IMR-90 (cell line): ENCODE measurements at regions not wholly inside any gene's neighbourhood (a gene's known extent, or its start where the extent isn't known, plus 50 kb on each side); places are given as distances from the start of the nearest gene placed in this dataset.

Experiments
- ATAC-seq: fragments of 200-7000 bp; cut with Tn5 transposase; 2 replicates; pipeline ENCODE4 v1.9.1; 2020; ENCODE audit warnings: low read depth, mild to moderate bottlenecking, moderate library complexity
- BruUV-seq: library from RNA; stranded (reverse); fragments of 400-500 nt; replicated peaks from 2 replicates; lab custom pipeline; 2021; lab: Mats Ljungman, UMichigan
- CTCF ChIA-PET: fragments of 300-600 bp; formaldehyde crosslinking; extraction: SDS; loops from one replicate; lab custom pipeline; 2021; ENCODE audit warnings: antibody characterized with exemption; lab: Yijun Ruan, JAX
- POLR2A ChIA-PET: fragments of 300-600 bp; sonication (Branson Sonifier 250); formaldehyde crosslinking; loops from one replicate; lab custom pipeline; 2022; ENCODE audit warnings: antibody characterized with exemption; ENCODE audit not compliant: unreplicated experiment; lab: Charles Lee
- DNase-seq: peaks from one replicate; pipeline ENCODE4 v3.0.0; 2013
- H2AFZ ChIP-seq: replicated peaks from 2 replicates; pipeline ENCODE3; 2013; ENCODE audit warnings: low read length, mild to moderate bottlenecking; ENCODE audit not compliant: poor library complexity
- H2AK5ac ChIP-seq: 2 replicates; pipeline ENCODE4 v1.6.1; 2013; ENCODE audit warnings: low read depth, low read length, inconsistent platforms
- H2AK9ac ChIP-seq: replicated peaks from 2 replicates; pipeline ENCODE3; 2013; ENCODE audit warnings: mild to moderate bottlenecking, low read depth, low read length, moderate library complexity; ENCODE audit not compliant: poor library complexity
- H2BK120ac ChIP-seq: 2 replicates; pipeline ENCODE4 v1.6.1; 2013; ENCODE audit warnings: low read depth, low read length, inconsistent platforms
- H2BK15ac ChIP-seq: 3 replicates; pipeline ENCODE4 v1.6.1; 2013; ENCODE audit warnings: low read depth, low read length, inconsistent platforms
- H2BK20ac ChIP-seq: 2 replicates; pipeline ENCODE4 v1.6.1; 2013; ENCODE audit warnings: low read depth, mild to moderate bottlenecking, inconsistent platforms, low read length, moderate library complexity
- H2BK5ac ChIP-seq: 2 replicates; pipeline ENCODE4 v1.6.1; 2013; ENCODE audit warnings: mild to moderate bottlenecking, low read depth, low read length, inconsistent platforms; ENCODE audit not compliant: poor library complexity, severe bottlenecking
- H3K14ac ChIP-seq: replicated peaks from 2 replicates; pipeline ENCODE4 v1.6.1; 2013; ENCODE audit warnings: low read depth, low read length, inconsistent platforms
- H3K18ac ChIP-seq: 2 replicates; pipeline ENCODE4 v1.6.1; 2013; ENCODE audit warnings: low read depth, low read length, control low read depth
- H3K23ac ChIP-seq: 2 replicates; pipeline ENCODE4 v1.6.1; 2013; ENCODE audit warnings: low read depth, low read length, inconsistent platforms
- H3K27ac ChIP-seq: 2 replicates; pipeline ENCODE4 v1.5.1; 2013; ENCODE audit warnings: mild to moderate bottlenecking, control low read depth, low read length; ENCODE audit not compliant: insufficient read depth
- H3K27me3 ChIP-seq: 2 replicates; pipeline ENCODE4 v1.6.1; 2013; ENCODE audit warnings: low read length; ENCODE audit not compliant: control insufficient read depth, insufficient read depth
- H3K36me3 ChIP-seq: 2 replicates; pipeline ENCODE4 v1.6.1; 2013; ENCODE audit warnings: low read length, mixed read lengths; ENCODE audit not compliant: control insufficient read depth, insufficient read depth
- H3K4ac ChIP-seq: 2 replicates; pipeline ENCODE4 v1.6.1; 2013; ENCODE audit warnings: low read depth, low read length, inconsistent platforms
- H3K4me1 ChIP-seq: 2 replicates; pipeline ENCODE4 v1.6.1; 2013; ENCODE audit warnings: low read length, mixed read lengths; ENCODE audit not compliant: control insufficient read depth, insufficient read depth
- H3K4me2 ChIP-seq: 2 replicates; pipeline ENCODE4 v1.6.1; 2013; ENCODE audit warnings: low read depth, mild to moderate bottlenecking, control low read depth, low read length, moderate library complexity
- H3K4me3 ChIP-seq: 2 replicates; pipeline ENCODE4 v1.5.1; 2013; ENCODE audit warnings: low read depth, mild to moderate bottlenecking, control low read depth, low read length, moderate library complexity; ENCODE audit not compliant: insufficient read depth
- H3K56ac ChIP-seq: 2 replicates; pipeline ENCODE4 v1.6.1; 2013; ENCODE audit warnings: low read length, inconsistent platforms; ENCODE audit not compliant: insufficient read depth; ENCODE audit errors: extremely low read depth
- H3K79me1 ChIP-seq, 2 experiments: 2 replicates each; pipeline ENCODE4 v1.6.1; 2013; ENCODE audit warnings: low read length in 2 of 2, inconsistent platforms in 1 of 2, low read depth in 1 of 2
- H3K9ac ChIP-seq: 2 replicates; pipeline ENCODE4 v1.6.1; 2013; ENCODE audit warnings: low read depth, low read length, control low read depth
- H3K9me1 ChIP-seq: 2 replicates; pipeline ENCODE4 v1.6.1; 2013; ENCODE audit warnings: low read length, inconsistent platforms; ENCODE audit not compliant: insufficient read depth
- H3K9me3 ChIP-seq: 2 replicates; pipeline ENCODE4 v1.6.1; 2013; ENCODE audit warnings: low read length; ENCODE audit not compliant: control insufficient read depth, insufficient read depth
- H4K20me1 ChIP-seq: 2 replicates; pipeline ENCODE4 v1.6.1; 2013; ENCODE audit warnings: low read length, inconsistent platforms; ENCODE audit not compliant: insufficient read depth
- H4K5ac ChIP-seq: 2 replicates; pipeline ENCODE4 v1.6.1; 2013; ENCODE audit warnings: mild to moderate bottlenecking, low read depth, low read length, control low read depth
- H4K8ac ChIP-seq, 2 experiments: 2 replicates each; pipeline ENCODE4 v1.6.1; 2013; ENCODE audit warnings: low read depth in 2 of 2, low read length in 2 of 2, control low read depth in 1 of 2, inconsistent platforms in 1 of 2
- H4K91ac ChIP-seq: 2 replicates; pipeline ENCODE4 v1.6.1; 2013; ENCODE audit warnings: low read depth, low read length, inconsistent platforms; ENCODE audit not compliant: insufficient read depth
- BHLHE40 ChIP-seq: fragments of 150-350 bp; IDR thresholded peaks from 2 replicates; pipeline ENCODE4 v1.6.1; 2016; ENCODE audit warnings: mild to moderate bottlenecking, low read depth, low read length
- CEBPB ChIP-seq: IDR thresholded peaks from 2 replicates; pipeline ENCODE4 v1.6.1; 2012; ENCODE audit warnings: low read depth, low read length, improper control_type of control experiment
- CHD1 ChIP-seq: IDR thresholded peaks from 2 replicates; pipeline ENCODE4 v1.6.1; 2012; ENCODE audit warnings: low read depth, low read length, improper control_type of control experiment
- CTCF ChIP-seq: conservative IDR thresholded peaks from 2 replicates; pipeline ENCODE4 v1.5.1; 2012; ENCODE audit warnings: mild to moderate bottlenecking, low read depth, low read length, improper control_type of control experiment
- ELK1 ChIP-seq: fragments of 150-350 bp; IDR thresholded peaks from 2 replicates; pipeline ENCODE4 v1.6.1; 2016; ENCODE audit warnings: low read depth, mild to moderate bottlenecking, low read length, moderate library complexity, borderline replicate concordance
- FOS ChIP-seq: fragments of 150-350 bp; IDR thresholded peaks from 2 replicates; pipeline ENCODE4 v1.6.1; 2016; ENCODE audit warnings: low read depth, low read length
- MAFK ChIP-seq: IDR thresholded peaks from 2 replicates; pipeline ENCODE4 v1.6.1; 2012; ENCODE audit warnings: low read depth, low read length, improper control_type of control experiment
- MAZ ChIP-seq: IDR thresholded peaks from 2 replicates; pipeline ENCODE4 v1.6.1; 2012; ENCODE audit warnings: low read depth, mild to moderate bottlenecking, low read length, improper control_type of control experiment, moderate library complexity, borderline replicate concordance
- MXI1 ChIP-seq: IDR thresholded peaks from 2 replicates; pipeline ENCODE4 v1.6.1; 2012; ENCODE audit warnings: low read depth, mild to moderate bottlenecking, low read length, moderate library complexity, borderline replicate concordance
- NFE2L2 ChIP-seq: fragments of 150-350 bp; IDR thresholded peaks from 2 replicates; pipeline ENCODE4 v1.6.1; 2016; ENCODE audit warnings: low read depth, mild to moderate bottlenecking, low read length
- POLR2A ChIP-seq: IDR thresholded peaks from 2 replicates; pipeline ENCODE4 v1.6.1; 2012; ENCODE audit warnings: mild to moderate bottlenecking, low read depth, low read length
- RAD21 ChIP-seq: IDR thresholded peaks from 2 replicates; pipeline ENCODE4 v1.6.1; 2012; ENCODE audit warnings: low read length, improper control_type of control experiment
- RCOR1 ChIP-seq: IDR thresholded peaks from 2 replicates; pipeline ENCODE4 v1.6.1; 2012; ENCODE audit warnings: mild to moderate bottlenecking, low read length, improper control_type of control experiment; ENCODE audit not compliant: insufficient replicate concordance
- RFX5 ChIP-seq: IDR thresholded peaks from 2 replicates; pipeline ENCODE4 v1.8.0; 2012; ENCODE audit warnings: low read depth, mild to moderate bottlenecking, low read length, moderate library complexity
- SMC3 ChIP-seq: fragments of 150-350 bp; IDR thresholded peaks from 2 replicates; pipeline ENCODE4 v1.6.1; 2016; ENCODE audit warnings: low read depth, mild to moderate bottlenecking, antibody characterized with exemption, low read length, moderate library complexity
- USF2 ChIP-seq: fragments of 150-350 bp; IDR thresholded peaks from 2 replicates; pipeline ENCODE4 v1.6.1; 2017; ENCODE audit warnings: mild to moderate bottlenecking, antibody characterized with exemption, low read length, low read depth
- WGBS, 2 experiments: methylation state at CpG; one replicate each; pipeline versions ENCODE4 v1.1.5 to v1.1.7; 2013; ENCODE audit warnings: missing lambda C conversion rate in 2 of 2; ENCODE audit not compliant: insufficient read length in 1 of 2; ENCODE audit errors: extremely low coverage in 2 of 2; 5-methylcytosine and 5-hydroxymethylcytosine counted together
- dilution Hi-C: fragments of 300-500 bp; cut with HindIII; formaldehyde crosslinking; loops from one replicate; pipeline ENCODE4 v1.14.3; 2018; ENCODE audit warnings: low sequenced_read_pairs; ENCODE audit not compliant: unreplicated experiment
- in situ Hi-C: fragments of 300-500 bp; cut with MboI; formaldehyde crosslinking; loops from 3 replicates; pipeline ENCODE4 v1.14.3; 2019; ENCODE audit warnings: low sequenced_read_pairs, inconsistent platforms, mixed read lengths
- intact Hi-C: fragments of 100-400 bp; cut with micrococcal nuclease; formaldehyde crosslinking; loops from 2 replicates; pipeline ENCODE4 v1.10.0; 2022

GRCh38 chrX:113919387-113919786, 664.5 kb upstream of the HTR2C start:
- in situ Hi-C loops: no loop called here
- Histone ChIP-seq H3K36me3 (no peaks in the 10 kb centered on the region), H3K4ac (no peak overlapping the region), H3K27ac (no peak overlapping the region), H2AK5ac (no peak overlapping the region), H2BK20ac (no peak overlapping the region), H4K8ac (no peak overlapping the region), H3K4me2 (no peak overlapping the region), H3K14ac (no peak overlapping the region), H3K79me1 (no peaks in the 10 kb centered on the region), H3K27me3 (no peaks in the 10 kb centered on the region), H2BK5ac (no peak overlapping the region), H2AK9ac (no peak overlapping the region), H2AFZ (no peak overlapping the region), H3K4me3 (no peak overlapping the region), H3K23ac (no peak overlapping the region), H2BK15ac (no peak overlapping the region), H3K9me3 (no peaks in the 10 kb centered on the region), H3K9me1 (no peaks in the 10 kb centered on the region), H3K9ac (no peak overlapping the region), H4K5ac (no peak overlapping the region), H2BK120ac (no peak overlapping the region), H4K20me1 (no peaks in the 10 kb centered on the region), H3K56ac (no peak overlapping the region), H3K18ac (no peak overlapping the region), H4K91ac (no peak overlapping the region), H3K4me1 (no peaks in the 10 kb centered on the region)
- BruUV-seq: no TSS peak
- DNase-seq (no peak), ATAC-seq (no peak)
- ChIA-PET CTCF (no interaction called here), POLR2A (no interaction called here)
- WGBS, 2 experiments: no CpG with 5 or more reads among the region's 4 CpGs
- dilution Hi-C loops: no loop called here
- no peak for TF ChIP-seq POLR2A
- no peak for TF ChIP-seq USF2
- TF ChIP-seq FOS: no peak
- TF ChIP-seq SMC3: no peak
- no peak for TF ChIP-seq MAZ
- TF ChIP-seq RAD21: no peak
- no peak for TF ChIP-seq BHLHE40
- TF ChIP-seq CEBPB: no peak
- TF ChIP-seq CTCF: no peak
- no peak for TF ChIP-seq RCOR1
- TF ChIP-seq CHD1: no peak
- TF ChIP-seq MXI1: no peak
- no peak for TF ChIP-seq RFX5
- no peak for TF ChIP-seq NFE2L2
- no peak for TF ChIP-seq MAFK
- TF ChIP-seq ELK1: no peak
- intact Hi-C loops: no loop called here
